NOMO-1 (cell line): ENCODE measurements at regions not wholly inside any gene's neighbourhood (a gene's known extent, or its start where the extent isn't known, plus 50 kb on each side); places are given as distances from the start of the nearest gene placed in this dataset.

ENCODE experiments used
- DNase-seq, 2 experiments: peaks; one replicate each; lab custom pipeline; 2025; ENCODE audit not compliant: unreplicated experiment in 2 of 2; lab: John Stamatoyannopoulos, UW

DNA sequence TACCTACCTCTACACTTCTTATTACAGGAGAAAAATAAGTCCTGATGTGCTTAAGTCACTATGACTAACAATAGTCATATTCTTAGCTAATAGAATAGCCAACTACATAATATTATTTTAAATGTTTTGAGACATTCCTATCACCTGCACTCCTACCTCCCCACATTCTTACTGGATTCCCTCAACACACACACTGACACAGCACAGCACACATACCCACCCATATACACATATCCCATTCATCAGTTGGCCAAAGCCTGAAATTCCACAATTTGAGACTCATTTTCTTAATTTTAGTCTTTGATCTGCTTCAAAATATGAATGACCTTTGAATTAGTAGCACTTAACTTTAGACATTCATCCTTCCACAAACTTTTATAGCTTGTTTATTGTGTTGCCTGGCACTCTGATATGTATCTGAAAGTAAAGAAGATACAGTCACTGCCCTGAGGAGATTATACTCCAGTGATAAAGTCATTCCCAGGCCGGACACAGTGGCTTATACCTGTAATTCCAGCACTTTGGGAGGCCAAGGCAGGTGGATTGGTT lies 168.3 kb upstream of the RASA1 start:
- no peak for DNase-seq

GRCh38 chr5:87099968-87100367 lies 167.7 kb upstream of the RASA1 start:
- no peak for DNase-seq

- DNase-seq, result no peak
These were observed 166.4 kb upstream of the RASA1 start for GRCh38 chr5:87101321-87101720.

DNA sequence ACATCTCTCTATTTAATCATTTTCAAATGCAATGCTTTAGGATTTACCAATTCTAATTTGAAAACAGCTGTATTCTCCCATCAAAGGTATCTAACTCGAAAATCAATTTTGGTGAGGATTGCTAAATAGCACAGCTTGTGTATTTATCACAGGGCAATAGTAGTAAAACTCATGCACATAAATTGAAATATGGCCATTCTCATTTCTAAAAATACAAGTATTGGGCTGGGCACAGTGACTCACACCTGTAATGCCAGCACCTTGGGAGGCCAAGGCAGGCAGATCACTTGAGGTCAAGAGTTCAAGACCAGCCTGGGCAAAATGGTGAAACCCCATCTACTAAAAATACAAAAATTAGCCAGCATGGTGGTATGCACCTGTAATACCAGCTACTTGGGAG lies 164.8 kb upstream of the RASA1 start:
- DNase-seq, result no peak

DNA sequence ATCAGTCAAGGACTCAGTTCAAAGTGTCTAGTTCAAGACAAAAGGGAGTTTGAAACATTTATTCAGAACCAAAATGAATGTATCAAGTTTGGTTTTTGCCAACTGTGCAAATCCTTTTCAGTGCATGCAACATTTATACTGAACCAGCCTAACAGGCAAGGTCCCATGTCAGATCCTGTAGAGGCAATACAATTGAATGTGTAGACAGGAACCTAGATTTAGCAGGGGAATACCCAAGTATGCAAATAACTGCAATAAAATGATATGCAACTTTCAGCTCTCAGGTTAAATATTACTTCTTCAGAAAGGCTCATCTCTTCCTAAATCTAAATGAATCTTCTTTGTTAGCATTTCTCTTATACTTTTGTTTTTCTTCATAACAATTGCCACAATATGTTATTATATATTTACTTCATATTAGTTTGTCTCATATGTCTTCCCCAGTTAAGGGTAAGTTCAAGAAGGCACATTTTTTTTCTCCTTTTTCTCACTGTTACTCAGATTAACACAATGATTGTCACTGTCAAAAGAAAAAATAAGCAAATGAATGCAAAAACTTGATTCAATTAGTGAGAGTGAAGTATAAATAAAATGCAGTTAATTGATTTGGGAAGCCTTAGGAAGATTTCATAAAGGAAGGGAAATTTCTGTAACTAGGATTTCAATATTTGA lies 163.9 kb upstream of the RASA1 start:
- no peak for DNase-seq

DNA sequence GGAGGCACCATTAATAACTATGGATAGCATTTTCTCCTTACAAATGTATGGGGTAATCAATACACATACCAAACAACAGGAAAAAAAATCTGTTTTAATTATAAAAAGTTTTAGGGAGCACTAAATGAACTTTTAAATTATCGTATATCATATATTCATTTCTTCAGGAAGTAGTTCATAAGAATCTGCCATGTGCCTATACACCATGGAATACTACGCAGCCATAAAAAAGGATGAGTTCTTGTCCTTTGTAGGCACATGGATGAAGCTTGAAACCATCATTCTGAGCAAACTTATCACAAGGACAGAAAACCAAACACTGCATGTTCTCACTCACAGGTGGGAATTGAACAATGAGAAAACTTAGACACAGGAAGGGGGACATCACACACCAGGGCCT lies 162.1 kb upstream of the RASA1 start:
- DNase-seq, result no peak

- no peak for DNase-seq
These were observed 157.9 kb upstream of the RASA1 start for GRCh38 chr5:87109746-87110145.

GRCh38 chr5:87110721-87111120 lies 157.0 kb upstream of the RASA1 start:
- no peak for DNase-seq

DNA sequence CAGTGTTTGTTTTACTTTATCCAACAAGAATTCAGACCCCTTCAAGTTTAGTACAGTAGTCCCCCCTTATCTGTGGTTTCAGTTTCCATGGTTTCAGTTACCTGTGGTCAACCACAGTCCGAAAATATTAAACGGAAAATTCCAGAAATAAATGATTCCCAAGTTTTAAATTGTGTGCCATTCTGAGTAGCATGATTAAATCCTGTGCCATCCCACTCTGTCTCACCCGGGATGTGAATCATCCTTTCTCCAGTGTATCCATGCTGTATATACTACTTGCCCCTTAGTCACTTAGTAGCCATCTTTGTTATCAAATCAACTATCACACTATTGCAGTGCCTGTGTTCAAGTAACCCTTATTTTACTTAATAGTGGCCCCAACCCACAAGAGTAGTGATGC lies 153.8 kb upstream of the RASA1 start:
- no peak for DNase-seq

DNA sequence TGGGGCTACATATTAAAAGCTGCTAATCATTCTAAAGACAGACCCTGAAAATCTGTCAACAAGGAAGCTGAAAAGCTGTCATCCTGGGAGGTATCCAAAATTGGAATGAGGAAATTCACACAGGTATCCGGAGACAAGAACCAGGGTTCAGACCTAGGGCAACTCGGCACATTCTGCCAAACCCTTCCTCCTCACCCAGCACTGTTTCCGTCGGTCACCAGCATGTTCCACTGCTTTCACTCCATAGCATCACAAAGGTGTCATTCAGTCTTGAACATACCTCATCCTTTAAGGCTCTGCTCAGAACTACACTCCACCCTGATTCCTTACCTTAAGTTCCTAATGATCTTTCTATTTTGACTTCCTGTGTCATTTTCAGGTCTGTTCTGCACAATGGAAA lies 153.1 kb upstream of the RASA1 start:
- no peak for DNase-seq

- no peak for DNase-seq
These were observed 151.8 kb upstream of the RASA1 start for GRCh38 chr5:87115839-87116364.

DNA sequence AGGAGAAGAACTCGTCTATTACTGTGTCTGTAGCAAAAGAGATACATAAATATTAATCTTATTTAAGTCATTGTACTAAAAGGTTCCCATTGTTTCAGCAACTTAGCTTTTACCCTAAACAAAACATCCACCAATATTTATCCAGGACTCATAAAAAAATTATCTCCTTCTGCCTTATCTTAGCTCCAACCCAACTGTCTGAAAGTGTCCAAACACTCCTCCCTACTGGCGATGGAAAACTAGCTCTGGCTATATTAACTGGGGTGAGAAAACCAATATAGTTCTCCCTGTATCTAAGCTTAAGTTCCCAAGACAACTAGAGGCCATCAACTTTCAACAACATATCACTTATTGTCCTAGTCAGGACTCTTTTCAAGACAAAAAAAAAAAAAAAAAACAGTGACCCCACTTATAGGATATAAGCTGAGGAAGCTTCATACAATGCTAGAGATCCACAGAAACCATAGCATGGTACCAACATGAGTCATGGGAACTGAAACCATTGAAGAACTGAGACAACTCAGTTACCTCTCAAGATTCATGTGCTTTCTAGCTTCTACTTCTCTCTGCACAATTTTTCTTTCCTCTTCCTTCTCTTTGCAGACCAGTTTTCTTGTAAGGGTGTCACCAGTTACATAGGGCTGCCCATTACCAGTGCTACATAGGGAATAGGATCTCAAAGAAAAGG lies 150.7 kb upstream of the RASA1 start:
- peak in 1 of 2 experiments; percentile 46 for DNase-seq

GRCh38 chr5:87119588-87119987 lies 148.1 kb upstream of the RASA1 start:
- no peak for DNase-seq

GRCh38 chr5:87120518-87121303 lies 147.0 kb upstream of the RASA1 start:
- peak in 1 of 2 experiments; percentile 40 for DNase-seq

DNA sequence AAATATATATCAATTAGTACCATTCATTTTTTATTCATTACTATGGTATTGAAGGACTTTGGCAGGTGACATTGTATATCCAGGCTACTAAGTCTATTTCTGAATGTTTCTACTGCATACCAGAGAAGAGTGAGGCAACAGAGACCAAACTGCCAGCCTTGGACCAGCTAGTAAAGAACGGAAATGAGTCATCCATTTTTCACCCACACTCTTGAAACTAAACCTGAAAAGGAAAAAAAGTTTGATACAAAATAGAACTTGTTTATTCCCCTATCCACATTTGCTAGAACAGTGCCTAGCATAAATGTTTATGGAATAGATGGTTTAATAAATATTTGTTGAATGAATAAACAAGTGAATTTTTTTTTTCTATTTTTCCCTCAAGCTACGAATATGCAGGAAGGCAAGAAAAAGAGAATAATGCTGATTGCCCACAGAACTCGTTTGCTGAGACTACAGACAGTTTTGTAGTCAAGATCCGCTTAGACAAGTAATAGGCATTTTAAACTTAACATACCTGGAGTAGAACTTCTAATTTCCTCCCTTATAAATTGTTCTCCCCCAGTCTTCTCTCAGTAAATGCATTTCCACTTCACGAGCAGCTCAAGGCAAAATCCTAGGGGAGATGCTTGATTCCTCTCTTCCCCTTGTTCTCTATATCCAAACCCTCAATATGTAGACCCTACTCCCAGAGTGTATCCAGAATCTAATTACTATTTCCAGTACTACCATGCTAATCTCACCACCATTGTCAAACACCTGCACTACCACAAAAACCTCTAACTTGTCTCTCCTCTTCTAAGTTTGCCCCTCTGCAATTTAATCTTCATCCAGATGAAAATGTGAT lies 146.2 kb upstream of the RASA1 start:
- DNase-seq, result peak; percentile 62 to 93

DNA sequence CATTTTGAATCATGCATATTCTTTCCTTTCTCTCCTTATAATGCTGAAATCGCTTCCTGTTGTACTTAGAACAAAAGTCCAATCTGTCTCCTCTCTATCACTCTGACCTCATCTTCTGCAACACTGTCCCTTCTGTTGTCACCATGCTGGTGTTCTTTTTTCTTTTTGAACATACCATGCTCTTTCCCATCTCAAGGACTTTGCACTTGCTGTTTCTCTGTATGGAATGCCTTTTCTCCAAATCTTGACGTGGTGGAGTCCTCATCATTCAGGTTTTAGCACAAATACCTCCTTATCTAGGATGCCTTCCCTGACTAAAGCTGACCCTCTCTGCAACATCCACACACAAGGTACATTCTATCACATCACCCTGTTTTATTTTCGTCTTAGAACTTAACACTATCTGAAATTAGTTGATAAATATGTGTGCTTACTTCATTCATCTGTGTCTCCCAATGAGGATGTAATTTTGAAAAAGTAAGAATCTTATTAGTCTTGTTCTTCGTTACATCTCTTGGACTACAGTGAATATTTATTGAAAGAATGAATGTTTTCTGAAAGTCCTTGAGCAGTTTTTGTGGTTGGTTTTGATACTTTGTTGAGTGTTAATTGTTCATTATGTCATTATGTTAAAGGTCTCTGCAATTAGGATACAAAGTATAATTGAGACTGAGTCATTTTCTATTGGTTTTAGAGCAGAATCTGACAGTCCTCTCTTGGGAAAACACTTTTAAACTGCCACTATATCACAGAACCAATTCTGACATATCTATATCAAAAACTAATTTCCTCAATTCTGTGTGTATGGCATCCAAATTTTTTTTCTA lies 145.3 kb upstream of the RASA1 start:
- DNase-seq, result no peak

- no peak for DNase-seq
These were observed 141.9 kb upstream of the RASA1 start for GRCh38 chr5:87125766-87126165.

GRCh38 chr5:87126869-87127268 lies 140.8 kb upstream of the RASA1 start:
- DNase-seq, result no peak

DNA sequence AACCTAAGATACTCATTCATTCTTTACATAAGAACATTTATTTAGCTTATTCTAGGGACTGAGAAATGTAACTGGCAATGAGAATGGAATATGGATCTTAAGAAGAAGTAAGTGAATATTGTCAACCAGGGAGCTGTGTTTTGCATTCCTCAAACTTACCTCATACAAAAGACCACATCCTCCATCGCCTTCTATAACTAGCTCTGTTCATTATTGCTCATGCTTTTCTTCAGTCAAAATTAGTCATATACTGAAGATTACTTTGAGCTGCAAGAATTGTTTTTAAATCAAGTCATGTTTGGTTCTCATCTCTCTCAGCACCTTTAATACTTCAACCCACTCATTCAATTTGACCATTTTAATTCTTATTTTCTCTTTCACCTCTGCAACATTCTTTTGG lies 140.3 kb upstream of the RASA1 start:
- DNase-seq, result no peak
